Stimulated activated naive CD8-positive, alpha-beta T cell treated with anti-CD3 and anti-CD28 coated beads, Interleukin-15, amount 100 ng/mL, for 72 hours (primary cell): ENCODE measurements at regions not wholly inside any gene's neighbourhood (a gene's known extent, or its start where the extent isn't known, plus 50 kb on each side); places are given as distances from the start of the nearest gene placed in this dataset.
"Not testable (repeated sequence)": the region's sequence is repeated elsewhere in the genome, so short reads cannot be mapped to it uniquely, and the experiment has no call there.

ENCODE experiments used
- ATAC-seq: fragments of 150-1000 bp; cut with Tn5 transposase; 2 replicates; pipeline ENCODE4 v1.10.0; 2021; ENCODE audit warnings: mild to moderate bottlenecking, moderate library complexity
- DNase-seq, 2 donors: peaks; one replicate each; pipeline ENCODE4 v3.0.0; 2021 to 2022
- H3K27ac Mint-ChIP-seq, 2 donors: one replicate each; pipeline ENCODE4 v1.8.0; 2022; ENCODE audit warnings: mild to moderate bottlenecking in 2 of 2, mixed read lengths in 2 of 2, moderate library complexity in 2 of 2
- H3K27me3 Mint-ChIP-seq: one replicate; pipeline ENCODE4 v1.8.0; 2022; ENCODE audit warnings: mixed read lengths
- H3K4me1 Mint-ChIP-seq: one replicate; pipeline ENCODE4 v1.8.0; 2022; ENCODE audit warnings: mild to moderate bottlenecking, mixed read lengths
- H3K4me3 Mint-ChIP-seq, 2 donors: one replicate each; pipeline ENCODE4 v1.8.0; 2022; ENCODE audit warnings: mild to moderate bottlenecking in 2 of 2, mixed read lengths in 2 of 2, moderate library complexity in 1 of 2
- H3K9me3 Mint-ChIP-seq, 2 donors: one replicate each; pipeline ENCODE4 v1.8.0; 2022; ENCODE audit warnings: mixed read lengths in 2 of 2

DNA sequence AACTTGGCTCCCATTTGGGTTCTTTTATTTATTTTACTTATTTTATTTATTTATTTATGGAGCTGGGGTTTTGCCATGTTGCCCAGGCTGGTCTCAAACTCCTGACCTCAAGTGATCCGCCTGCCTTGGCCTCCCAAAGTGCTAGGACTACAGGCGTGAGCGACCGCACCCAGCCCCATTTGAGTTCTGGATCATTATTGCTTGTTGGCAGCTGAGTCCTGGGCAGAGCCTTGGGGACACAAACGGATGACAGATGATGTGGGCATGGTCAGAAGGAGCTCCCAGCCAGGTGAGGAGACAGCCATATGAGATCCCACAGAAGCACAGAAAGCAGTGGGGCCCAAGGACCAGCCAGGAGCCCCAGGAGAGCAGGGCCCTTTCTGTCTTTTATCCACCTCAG is 254.0 kb downstream of the MATN1 start:
- no peak overlapping the region for H3K4me3 Mint-ChIP-seq
- no peaks in the 10 kb centered on the region for H3K9me3 Mint-ChIP-seq
- H3K4me1 Mint-ChIP-seq = no peaks in the 10 kb centered on the region
- ATAC-seq (no peak), DNase-seq (no peak)
- no peaks in the 10 kb centered on the region for H3K27me3 Mint-ChIP-seq
- peak overlapping the region in 1 of 2 donors; percentile 84 for H3K27ac Mint-ChIP-seq

DNA sequence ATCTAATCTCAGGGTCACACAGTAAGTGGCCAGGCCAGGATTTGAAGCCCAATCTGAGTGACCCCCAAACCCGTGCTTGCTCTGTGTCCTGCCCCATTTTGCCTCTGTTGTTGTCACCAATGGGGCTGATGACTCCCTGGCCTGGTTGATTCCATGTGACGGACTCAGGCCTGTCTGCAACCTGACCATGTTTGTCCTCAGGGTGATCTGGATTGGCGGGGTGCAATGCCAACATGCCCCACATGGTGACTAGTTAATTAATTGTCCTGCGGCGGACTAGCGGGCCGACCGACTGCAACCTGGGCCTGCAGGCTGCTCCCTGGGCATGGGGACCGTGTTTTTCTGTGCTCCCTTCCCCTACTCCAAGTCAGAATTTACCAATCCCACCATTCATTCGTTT is 256.3 kb downstream of the MATN1 start:
- DNase-seq (no peak), ATAC-seq (no peak)
- Mint-ChIP-seq H3K27ac (no peak overlapping the region), H3K27me3 (no peaks in the 10 kb centered on the region), H3K9me3 (no peaks in the 10 kb centered on the region), H3K4me1 (no peaks in the 10 kb centered on the region), H3K4me3 (no peak overlapping the region)

DNA sequence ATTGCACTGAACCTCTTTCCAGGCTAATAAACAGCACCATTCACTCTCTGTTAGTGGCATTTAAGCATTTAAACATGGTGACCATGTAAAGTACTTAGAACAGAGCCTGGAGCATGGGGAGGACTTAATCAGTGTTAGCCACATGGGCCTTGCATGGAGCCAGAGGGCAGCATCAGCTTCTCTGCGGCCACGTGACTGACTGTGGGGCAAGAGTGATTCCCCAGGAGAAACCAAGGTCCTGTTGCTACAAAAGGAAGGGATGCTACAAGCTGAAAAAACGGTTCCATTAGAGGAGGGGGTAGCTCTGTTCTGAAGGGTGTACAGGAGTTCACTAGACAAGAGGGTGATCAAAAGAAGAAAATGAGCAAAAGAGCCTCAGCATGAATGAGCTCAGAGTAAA is 256.8 kb downstream of the MATN1 start:
- DNase-seq = no peak
- no peak for ATAC-seq
- Mint-ChIP-seq H3K27me3 (no peaks in the 10 kb centered on the region), H3K27ac (no peak overlapping the region), H3K9me3 (no peaks in the 10 kb centered on the region), H3K4me3 (no peak overlapping the region), H3K4me1 (no peaks in the 10 kb centered on the region)

DNA sequence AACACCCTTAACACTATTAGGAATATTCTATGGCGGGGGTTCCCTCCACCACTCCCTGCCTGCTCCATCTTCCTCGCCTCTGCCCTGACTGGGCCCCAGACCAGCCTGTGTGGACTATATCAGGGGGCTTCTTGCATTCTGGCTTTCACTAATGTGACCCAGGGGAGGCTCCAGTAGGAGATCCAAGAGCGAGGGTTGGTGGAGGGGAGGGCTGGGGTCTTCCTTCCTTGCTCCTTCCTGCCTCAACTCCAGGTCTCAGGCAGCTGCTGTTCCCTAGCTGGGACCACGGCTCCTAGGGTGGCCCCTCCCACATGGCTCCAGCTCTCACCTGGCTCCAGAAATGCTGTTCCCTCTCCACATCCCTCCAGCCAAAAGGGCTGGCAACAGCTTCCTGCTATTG is 257.4 kb downstream of the MATN1 start:
- no peak overlapping the region for H3K27ac Mint-ChIP-seq
- H3K9me3 Mint-ChIP-seq = no peaks in the 10 kb centered on the region
- no peaks in the 10 kb centered on the region for H3K27me3 Mint-ChIP-seq
- no peak for DNase-seq
- H3K4me3 Mint-ChIP-seq = no peak overlapping the region
- H3K4me1 Mint-ChIP-seq = no peaks in the 10 kb centered on the region
- no peak for ATAC-seq

DNA sequence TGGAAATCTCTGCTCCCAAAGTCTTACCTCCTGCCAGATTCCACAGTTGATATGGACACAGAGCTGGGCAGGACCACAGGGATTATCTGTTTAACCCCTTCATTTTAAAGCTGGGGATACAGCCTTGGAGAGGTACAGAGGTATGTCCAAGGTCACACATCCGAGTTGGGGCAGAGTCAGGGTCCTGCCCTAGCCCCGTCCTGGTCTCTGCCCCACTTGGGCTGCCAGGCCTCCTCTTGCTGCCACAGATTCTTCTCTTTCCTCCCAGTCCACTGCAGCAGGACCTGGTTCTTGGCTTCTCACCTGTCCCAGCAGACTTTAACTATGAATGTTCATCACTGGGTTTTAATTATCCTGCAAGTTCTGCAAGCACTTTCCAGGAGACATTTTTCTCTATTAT is 258.3 kb downstream of the MATN1 start:
- no peak overlapping the region for H3K4me3 Mint-ChIP-seq
- no peaks in the 10 kb centered on the region for H3K4me1 Mint-ChIP-seq
- DNase-seq = no peak
- no peak overlapping the region for H3K27ac Mint-ChIP-seq
- H3K27me3 Mint-ChIP-seq = no peaks in the 10 kb centered on the region
- ATAC-seq = no peak
- H3K9me3 Mint-ChIP-seq = no peaks in the 10 kb centered on the region

DNA sequence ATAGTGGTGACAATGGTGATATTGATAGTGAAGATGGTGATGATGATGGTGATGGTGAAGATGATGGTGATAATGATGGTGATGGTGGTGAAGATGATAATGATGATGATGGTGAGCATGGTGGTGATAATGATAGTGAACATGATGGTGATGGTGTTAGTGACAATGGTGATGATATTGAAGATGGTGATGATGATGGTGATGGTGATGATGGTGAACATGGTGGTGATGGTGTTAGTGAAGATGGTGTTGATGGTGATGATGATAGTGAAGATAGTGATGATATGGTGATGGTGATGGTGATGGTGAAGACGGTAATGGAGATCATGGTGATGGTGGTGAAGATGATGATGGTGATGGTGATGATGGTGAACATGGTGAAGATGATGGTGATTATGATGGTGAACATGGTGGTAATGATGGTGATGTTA is 259.2 kb downstream of the MATN1 start:
- no peak overlapping the region for H3K27ac Mint-ChIP-seq
- ATAC-seq (no peak), DNase-seq (no peak)
- H3K27me3 Mint-ChIP-seq = no peaks in the 10 kb centered on the region
- H3K4me3 Mint-ChIP-seq = no peak overlapping the region
- no peaks in the 10 kb centered on the region for H3K4me1 Mint-ChIP-seq
- no peaks in the 10 kb centered on the region for H3K9me3 Mint-ChIP-seq

DNA sequence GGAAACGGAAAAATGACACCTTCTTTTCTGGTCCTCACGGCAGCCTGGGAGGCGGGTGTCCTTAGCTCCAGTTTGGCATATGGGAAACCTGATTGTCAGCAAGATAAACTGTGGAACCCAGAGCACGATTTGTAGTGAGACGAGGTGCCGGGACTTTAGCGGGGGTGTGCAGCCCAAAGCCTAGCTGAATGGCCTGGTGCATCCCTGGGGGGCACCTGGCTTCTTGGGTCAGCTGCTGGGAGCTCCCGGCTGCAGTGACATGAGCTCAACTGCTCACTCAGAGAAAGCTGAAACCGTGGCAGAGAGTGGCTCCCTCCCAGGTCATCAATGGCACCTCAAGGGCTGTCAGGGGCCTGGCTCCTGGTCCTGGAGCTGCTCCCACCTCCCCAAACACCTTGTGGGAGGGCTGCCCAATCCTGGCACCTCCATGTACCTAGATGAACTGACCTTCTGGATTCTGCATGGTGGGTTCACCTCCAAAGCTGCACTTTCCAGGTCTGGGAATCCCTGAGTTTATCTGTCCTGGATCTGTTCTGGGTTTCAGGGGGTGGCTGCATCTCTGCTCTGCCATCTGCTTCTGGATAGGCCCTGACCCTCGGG is 260.5 kb downstream of the MATN1 start:
- no peaks in the 10 kb centered on the region for H3K4me1 Mint-ChIP-seq
- no peak overlapping the region for H3K4me3 Mint-ChIP-seq
- H3K9me3 Mint-ChIP-seq = no peaks in the 10 kb centered on the region
- no peak for DNase-seq
- ATAC-seq = no peak
- no peak overlapping the region for H3K27ac Mint-ChIP-seq
- H3K27me3 Mint-ChIP-seq = peaks cover 6% of the 10 kb centered on the region

DNA sequence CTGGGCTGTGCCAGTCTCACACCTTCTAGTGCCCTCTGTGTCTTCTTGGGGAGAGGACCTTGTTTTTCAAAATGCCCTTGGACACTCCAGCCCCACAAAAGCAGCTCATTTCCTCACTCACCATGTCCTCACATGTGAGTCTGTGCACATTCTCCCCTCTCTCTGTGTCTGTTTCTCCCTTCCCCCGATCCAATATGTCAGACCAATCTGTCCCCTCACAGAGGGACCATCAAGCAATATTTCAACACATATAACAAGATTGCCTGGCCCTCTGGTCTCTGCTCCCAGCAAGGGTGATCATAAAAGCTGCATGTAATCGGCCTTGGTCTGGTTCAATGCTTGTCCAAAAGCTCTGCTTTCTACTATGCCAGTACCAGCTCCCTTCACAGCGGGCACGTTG is 261.2 kb downstream of the MATN1 start:
- DNase-seq = peak in 1 of 2 donors; percentile 1
- Mint-ChIP-seq H3K9me3 (no peaks in the 10 kb centered on the region), H3K4me1 (no peaks in the 10 kb centered on the region), H3K27ac (peak overlapping the region in 1 of 2 donors; percentile 27), H3K4me3 (no peak overlapping the region), H3K27me3 (peaks cover 10% of the 10 kb centered on the region)
- ATAC-seq = no peak

DNA sequence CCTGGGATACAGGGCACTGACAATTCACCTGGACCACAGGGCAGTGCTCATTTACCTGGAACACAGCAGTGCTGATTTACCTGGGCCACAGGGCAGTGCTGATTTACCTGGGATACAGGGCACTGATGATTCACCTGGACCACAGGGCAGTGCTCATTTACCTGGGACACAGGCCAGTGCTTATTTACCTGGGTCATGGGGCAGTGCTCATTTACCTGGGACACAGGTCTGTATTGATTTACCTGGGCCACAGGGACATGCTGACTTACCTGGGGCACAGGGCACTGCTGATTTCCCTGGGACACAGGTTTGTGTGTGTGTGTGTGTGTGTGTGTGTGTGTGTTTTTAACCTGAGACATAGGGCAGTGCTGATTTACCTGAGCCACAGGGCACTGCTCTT is 261.7 kb downstream of the MATN1 start:
- Mint-ChIP-seq H3K27ac (no peak overlapping the region), H3K4me3 (no peak overlapping the region), H3K27me3 (peaks cover 15% of the 10 kb centered on the region), H3K9me3 (no peaks in the 10 kb centered on the region), H3K4me1 (no peaks in the 10 kb centered on the region)
- DNase-seq (peak in 1 of 2 donors; percentile 0), ATAC-seq (no peak)

DNA sequence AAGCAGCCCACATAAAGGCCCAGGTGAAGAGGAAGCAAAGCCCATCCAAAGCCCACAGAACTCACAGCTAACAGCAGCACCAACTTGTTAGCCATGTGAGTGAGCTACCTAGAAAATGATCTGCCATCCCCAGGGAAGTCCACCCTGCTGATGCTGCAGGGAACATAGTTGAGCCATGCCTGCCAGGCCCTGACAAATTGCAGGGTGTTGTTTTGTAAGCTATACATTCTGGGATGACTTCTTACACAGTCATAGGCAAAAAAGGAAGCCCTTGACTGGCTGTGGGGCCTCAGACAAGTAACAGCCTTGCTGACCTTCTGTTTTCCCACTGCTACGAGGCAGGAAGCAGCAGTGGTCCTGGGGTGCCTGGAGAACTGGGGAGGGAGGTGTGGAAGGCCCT is 262.7 kb downstream of the MATN1 start:
- ATAC-seq (no peak), DNase-seq (no peak)
- H3K27me3 Mint-ChIP-seq = peaks cover 21% of the 10 kb centered on the region
- no peaks in the 10 kb centered on the region for H3K9me3 Mint-ChIP-seq
- no peaks in the 10 kb centered on the region for H3K4me1 Mint-ChIP-seq
- H3K27ac Mint-ChIP-seq = no peak overlapping the region
- no peak overlapping the region for H3K4me3 Mint-ChIP-seq

DNA sequence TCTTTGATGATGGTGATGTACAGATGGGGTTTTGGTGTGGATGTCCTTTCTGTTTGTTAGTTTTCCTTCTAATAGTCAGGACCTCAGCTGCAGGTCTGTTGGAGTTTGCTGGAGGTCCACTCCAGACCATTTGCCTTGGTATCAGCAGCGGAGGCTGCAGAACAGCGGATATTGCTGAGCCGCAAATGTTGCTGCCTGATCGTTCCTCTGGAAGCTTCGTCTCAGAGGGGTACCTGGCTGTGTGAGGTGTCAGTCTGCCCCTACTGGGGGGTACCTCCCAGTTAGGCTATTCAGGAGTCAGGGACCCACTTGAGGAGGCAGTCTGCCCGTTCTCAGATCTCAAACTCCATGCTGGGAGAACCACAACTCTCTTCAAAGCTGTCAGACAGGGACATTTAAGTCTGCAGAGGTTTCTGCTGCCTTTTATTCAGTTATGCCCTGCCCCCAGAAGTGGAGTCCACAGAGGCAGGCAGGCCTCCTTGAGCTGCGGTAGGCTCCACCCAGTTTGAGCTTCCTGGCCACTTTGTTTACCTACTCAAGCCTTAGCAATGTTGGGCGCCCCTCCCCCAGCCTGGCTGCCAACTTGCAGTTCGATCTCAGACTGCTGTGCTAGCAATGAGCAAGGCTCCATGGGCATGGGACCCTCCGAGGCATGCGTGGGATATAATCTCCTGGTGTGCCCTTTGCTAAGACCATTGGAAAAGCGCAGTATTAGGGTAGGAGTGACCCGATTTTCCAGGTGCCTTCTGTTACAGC is 264.5 kb downstream of the MATN1 start:
- not testable (repeated sequence) for H3K27ac Mint-ChIP-seq

DNA sequence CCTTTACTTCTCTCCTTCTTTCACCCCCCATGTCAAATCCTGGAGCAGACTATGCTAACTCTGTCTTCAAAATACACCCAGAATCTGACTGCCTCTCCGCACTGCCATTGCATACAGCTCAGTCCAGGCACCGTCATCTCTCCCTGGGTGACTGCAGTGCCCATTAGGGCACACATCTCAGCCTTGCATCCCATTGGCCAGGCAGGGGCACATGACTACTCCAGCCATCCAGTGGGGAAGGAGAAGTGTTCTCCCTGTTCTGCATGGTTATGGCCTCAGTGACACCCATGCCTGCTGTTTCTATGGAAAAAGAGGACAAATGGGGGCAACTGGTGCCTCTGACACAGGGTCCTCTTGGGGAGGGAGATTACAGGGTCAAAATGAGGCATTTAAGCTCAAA is 270.5 kb downstream of the MATN1 start:
- DNase-seq = no peak
- no peak for ATAC-seq
- peaks cover 0 to 10% of the 10 kb centered on the region in 2 donors for H3K9me3 Mint-ChIP-seq
- no peak overlapping the region for H3K27ac Mint-ChIP-seq
- peaks cover 23% of the 10 kb centered on the region for H3K27me3 Mint-ChIP-seq
- H3K4me1 Mint-ChIP-seq = no peaks in the 10 kb centered on the region
- H3K4me3 Mint-ChIP-seq = no peak overlapping the region

More for the DNA sequence above, 264.5 kb downstream of the MATN1 start:
- not testable (repeated sequence) for ATAC-seq, DNase-seq, H3K4me1 Mint-ChIP-seq, H3K9me3 Mint-ChIP-seq, H3K4me3 Mint-ChIP-seq
- peaks cover 21% of the 10 kb centered on the region for H3K27me3 Mint-ChIP-seq

DNA sequence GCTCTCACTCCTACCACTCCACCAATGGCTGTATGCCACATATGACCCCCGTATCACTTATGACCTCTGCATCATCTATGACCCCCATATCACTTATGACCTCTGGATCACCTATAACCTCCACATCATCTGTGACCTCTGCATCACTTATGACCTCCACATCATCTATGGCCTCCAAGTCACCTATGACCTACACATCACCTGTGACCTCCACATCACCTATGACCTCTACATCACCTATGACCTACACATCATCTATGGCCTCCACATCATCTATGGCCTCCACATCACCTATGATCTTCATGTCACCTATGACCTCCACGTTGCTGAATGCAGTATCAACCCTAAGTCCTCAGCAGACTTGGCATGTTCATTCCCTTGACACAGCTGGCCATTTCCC is 271.2 kb downstream of the MATN1 start:
- ATAC-seq (no peak), DNase-seq (no peak)
- H3K27me3 Mint-ChIP-seq = peaks cover 26% of the 10 kb centered on the region
- H3K9me3 Mint-ChIP-seq = peaks cover 0 to 10% of the 10 kb centered on the region in 2 donors
- H3K4me1 Mint-ChIP-seq = no peaks in the 10 kb centered on the region
- H3K27ac Mint-ChIP-seq = no peak overlapping the region
- H3K4me3 Mint-ChIP-seq = no peak overlapping the region

DNA sequence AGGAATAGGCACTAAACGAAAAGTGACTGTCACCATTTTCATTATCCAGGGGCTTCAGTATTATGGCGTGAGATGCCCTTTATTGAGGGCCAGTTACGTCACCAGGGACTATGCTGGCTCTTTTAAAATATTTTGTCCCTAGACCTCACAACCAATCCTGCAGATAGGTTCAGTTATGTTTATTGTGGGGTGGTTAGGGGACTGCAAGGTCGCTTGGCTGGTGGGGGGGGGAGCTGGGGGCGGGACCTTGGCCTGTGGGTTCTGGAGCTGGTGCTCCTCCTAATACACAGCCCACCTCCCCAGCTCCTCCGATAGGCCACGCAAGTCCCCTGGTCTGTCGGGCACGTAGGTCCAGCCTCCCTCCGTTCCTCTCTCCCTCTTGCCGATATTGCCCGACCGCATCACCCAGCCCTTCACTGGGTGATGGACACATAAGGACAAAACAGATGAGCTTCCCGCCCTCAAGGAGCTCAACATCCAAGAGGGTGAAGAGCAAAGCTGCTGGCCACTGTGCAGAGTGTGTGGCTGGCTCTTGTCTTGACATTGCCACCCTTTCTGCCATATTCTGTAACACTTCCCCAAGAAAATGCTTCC is 271.8 kb downstream of the MATN1 start:
- H3K27ac Mint-ChIP-seq = no peak overlapping the region
- H3K9me3 Mint-ChIP-seq = peaks cover 0 to 10% of the 10 kb centered on the region in 2 donors
- peaks cover 23% of the 10 kb centered on the region for H3K27me3 Mint-ChIP-seq
- H3K4me3 Mint-ChIP-seq = no peak overlapping the region
- ATAC-seq (no peak), DNase-seq (no peak)
- no peaks in the 10 kb centered on the region for H3K4me1 Mint-ChIP-seq

DNA sequence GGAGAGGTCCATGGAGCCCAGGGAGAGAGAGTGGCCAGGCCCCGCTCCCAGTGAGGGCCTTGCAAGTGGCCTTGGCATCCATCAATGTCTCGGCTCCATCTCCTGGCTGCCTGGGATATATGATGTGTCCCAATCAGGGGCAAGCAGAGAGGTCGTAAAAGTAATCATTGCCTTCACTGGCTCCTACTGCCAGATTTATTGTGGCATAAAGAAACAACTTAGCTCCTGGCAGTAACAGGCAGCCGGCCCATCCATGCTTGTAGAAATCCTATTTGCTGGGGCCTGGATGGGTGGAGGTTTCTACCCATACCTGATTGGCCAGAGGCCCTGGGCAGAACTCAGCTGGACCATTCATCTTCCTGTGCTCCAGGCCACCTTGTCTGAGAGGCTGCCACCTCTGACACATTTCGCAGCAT is 272.6 kb downstream of the MATN1 start:
- Mint-ChIP-seq H3K4me3 (no peak overlapping the region), H3K4me1 (no peaks in the 10 kb centered on the region), H3K27ac (no peak overlapping the region), H3K9me3 (peaks cover 0 to 10% of the 10 kb centered on the region in 2 donors), H3K27me3 (peaks cover 17% of the 10 kb centered on the region)
- ATAC-seq (no peak), DNase-seq (no peak)

DNA sequence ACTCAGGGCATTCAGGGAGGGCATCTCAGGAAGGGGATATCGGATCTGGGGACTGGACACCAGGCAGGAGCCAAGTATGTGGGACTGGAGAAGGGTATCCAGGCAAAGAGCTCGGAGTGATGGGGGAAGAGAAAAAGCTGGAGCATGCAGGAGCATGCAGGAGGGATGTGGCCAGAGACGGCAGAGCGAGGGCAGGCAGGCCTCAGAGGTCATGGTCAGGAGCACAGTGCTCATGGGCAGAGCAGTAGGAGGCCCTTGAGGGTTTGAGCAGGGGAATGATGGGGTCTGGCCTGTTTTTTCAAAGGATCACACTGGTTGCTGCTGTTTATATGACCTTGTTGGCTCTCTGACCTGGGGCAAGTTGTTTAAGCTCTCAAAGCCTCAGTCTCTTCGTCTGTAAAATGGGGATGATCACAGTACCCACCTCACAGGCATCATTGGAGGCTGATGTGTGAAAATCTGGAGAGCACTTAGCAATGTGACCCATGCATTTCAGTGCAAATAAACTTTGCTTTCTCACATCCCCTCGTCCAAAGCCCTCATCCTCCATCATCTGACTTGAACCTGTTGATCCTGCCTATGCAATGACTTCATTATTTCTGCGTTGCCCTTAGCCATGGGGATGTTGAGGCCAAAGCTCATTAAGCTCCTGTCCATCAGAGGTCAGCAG is 273.1 kb downstream of the MATN1 start:
- Mint-ChIP-seq H3K9me3 (peaks cover 0 to 10% of the 10 kb centered on the region in 2 donors), H3K27ac (no peak overlapping the region), H3K4me3 (no peak overlapping the region), H3K4me1 (no peaks in the 10 kb centered on the region), H3K27me3 (peaks cover 17% of the 10 kb centered on the region)
- no peak for ATAC-seq
- no peak for DNase-seq
